ENCODE measurements at regions not wholly inside any gene's neighbourhood (a gene's known extent, or its start where the extent isn't known, plus 50 kb on each side); places are given as distances from the start of the nearest gene placed in this dataset.
"Not testable (repeated sequence)": the region's sequence is repeated elsewhere in the genome, so short reads cannot be mapped to it uniquely, and the experiment has no call there.

GRCh38 chr2:111559814-111560213 is 324.2 kb downstream of the ANAPC1 start:
- H3K9ac ChIP-seq (ENCODE audit: low read depth, low read length, poor library complexity, severe bottlenecking); H3K27me3 ChIP-seq (ENCODE audit: insufficient read depth, low read length, poor library complexity, severe bottlenecking); H3K9me2 ChIP-seq (replicated peaks; ENCODE audit: low read depth, low read length); H3K9me3 ChIP-seq (ENCODE audit: insufficient read depth, low read depth, low read length); H3K4me2 ChIP-seq (ENCODE audit: low read depth, low read length, poor library complexity, severe bottlenecking); H3F3A ChIP-seq (ENCODE audit: low read depth); H3K4me3 ChIP-seq (ENCODE audit: low read length, poor library complexity, severe bottlenecking); H3K4me1 ChIP-seq (ENCODE audit: insufficient read depth, low read length, poor library complexity, severe bottlenecking); H2AFZ ChIP-seq (ENCODE audit: low read length); H4K20me1 ChIP-seq (ENCODE audit: insufficient read depth, low read length, poor library complexity, severe bottlenecking); H3K79me2 ChIP-seq (ENCODE audit: insufficient read depth, low read length); H3K36me3 ChIP-seq (ENCODE audit: insufficient read depth, low read length): not testable (repeated sequence)

GRCh38 chr2:111566068-111566467 is 317.9 kb downstream of the ANAPC1 start:
- not testable (repeated sequence) for H2AFZ ChIP-seq (ENCODE audit: low read length); H3K4me3 ChIP-seq (ENCODE audit: low read length, poor library complexity, severe bottlenecking); H3K36me3 ChIP-seq (ENCODE audit: insufficient read depth, low read length); H3K9ac ChIP-seq (ENCODE audit: low read depth, low read length, poor library complexity, severe bottlenecking); H3K4me1 ChIP-seq (ENCODE audit: insufficient read depth, low read length, poor library complexity, severe bottlenecking); H3F3A ChIP-seq (ENCODE audit: low read depth); H3K9me3 ChIP-seq (ENCODE audit: insufficient read depth, low read depth, low read length); H3K79me2 ChIP-seq (ENCODE audit: insufficient read depth, low read length); H4K20me1 ChIP-seq (ENCODE audit: insufficient read depth, low read length, poor library complexity, severe bottlenecking); H3K27me3 ChIP-seq (ENCODE audit: insufficient read depth, low read length, poor library complexity, severe bottlenecking); H3K4me2 ChIP-seq (ENCODE audit: low read depth, low read length, poor library complexity, severe bottlenecking); H3K9me2 ChIP-seq (replicated peaks; ENCODE audit: low read depth, low read length)

GRCh38 chr2:111567233-111567632 is 316.8 kb downstream of the ANAPC1 start:
- H3K79me2 ChIP-seq (ENCODE audit: insufficient read depth, low read length); H3K27me3 ChIP-seq (ENCODE audit: insufficient read depth, low read length, poor library complexity, severe bottlenecking); H3F3A ChIP-seq (ENCODE audit: low read depth); H3K4me3 ChIP-seq (ENCODE audit: low read length, poor library complexity, severe bottlenecking); H3K4me2 ChIP-seq (ENCODE audit: low read depth, low read length, poor library complexity, severe bottlenecking); H3K9me3 ChIP-seq (ENCODE audit: insufficient read depth, low read depth, low read length); H3K4me1 ChIP-seq (ENCODE audit: insufficient read depth, low read length, poor library complexity, severe bottlenecking); H3K9ac ChIP-seq (ENCODE audit: low read depth, low read length, poor library complexity, severe bottlenecking); H3K9me2 ChIP-seq (replicated peaks; ENCODE audit: low read depth, low read length); H2AFZ ChIP-seq (ENCODE audit: low read length); H4K20me1 ChIP-seq (ENCODE audit: insufficient read depth, low read length, poor library complexity, severe bottlenecking); H3K36me3 ChIP-seq (ENCODE audit: insufficient read depth, low read length): not testable (repeated sequence)

- not testable (repeated sequence) for H3K9me2 ChIP-seq (replicated peaks; ENCODE audit: low read depth, low read length); H3K36me3 ChIP-seq (ENCODE audit: insufficient read depth, low read length); H2AFZ ChIP-seq (ENCODE audit: low read length); H3K79me2 ChIP-seq (ENCODE audit: insufficient read depth, low read length); H3K9me3 ChIP-seq (ENCODE audit: insufficient read depth, low read depth, low read length); H4K20me1 ChIP-seq (ENCODE audit: insufficient read depth, low read length, poor library complexity, severe bottlenecking); H3K9ac ChIP-seq (ENCODE audit: low read depth, low read length, poor library complexity, severe bottlenecking); H3K4me1 ChIP-seq (ENCODE audit: insufficient read depth, low read length, poor library complexity, severe bottlenecking); H3F3A ChIP-seq (ENCODE audit: low read depth); H3K4me2 ChIP-seq (ENCODE audit: low read depth, low read length, poor library complexity, severe bottlenecking); H3K4me3 ChIP-seq (ENCODE audit: low read length, poor library complexity, severe bottlenecking); H3K27me3 ChIP-seq (ENCODE audit: insufficient read depth, low read length, poor library complexity, severe bottlenecking)
Measured at GRCh38 chr2:111569356-111570199, 314.4 kb downstream of the ANAPC1 start.

GRCh38 chr2:111570300-111571114 is 313.5 kb downstream of the ANAPC1 start:
- not testable (repeated sequence) for H3K79me2 ChIP-seq (ENCODE audit: insufficient read depth, low read length); H3K36me3 ChIP-seq (ENCODE audit: insufficient read depth, low read length); H3K9ac ChIP-seq (ENCODE audit: low read depth, low read length, poor library complexity, severe bottlenecking); H3K9me2 ChIP-seq (replicated peaks; ENCODE audit: low read depth, low read length); H3K4me1 ChIP-seq (ENCODE audit: insufficient read depth, low read length, poor library complexity, severe bottlenecking); H3K4me3 ChIP-seq (ENCODE audit: low read length, poor library complexity, severe bottlenecking); H3K9me3 ChIP-seq (ENCODE audit: insufficient read depth, low read depth, low read length); H3K27me3 ChIP-seq (ENCODE audit: insufficient read depth, low read length, poor library complexity, severe bottlenecking); H3F3A ChIP-seq (ENCODE audit: low read depth); H4K20me1 ChIP-seq (ENCODE audit: insufficient read depth, low read length, poor library complexity, severe bottlenecking)
- Histone ChIP-seq H3K4me2 (ENCODE audit: low read depth, low read length, poor library complexity, severe bottlenecking) (peak overlapping the region; percentile 13), H2AFZ (ENCODE audit: low read length) (peak overlapping the region; percentile 51; the same call in 1 of the 2 replicates)

- not testable (repeated sequence) for H3F3A ChIP-seq (ENCODE audit: low read depth); H3K9me2 ChIP-seq (replicated peaks; ENCODE audit: low read depth, low read length); H3K9me3 ChIP-seq (ENCODE audit: insufficient read depth, low read depth, low read length); H3K4me1 ChIP-seq (ENCODE audit: insufficient read depth, low read length, poor library complexity, severe bottlenecking); H3K27me3 ChIP-seq (ENCODE audit: insufficient read depth, low read length, poor library complexity, severe bottlenecking); H3K79me2 ChIP-seq (ENCODE audit: insufficient read depth, low read length); H3K9ac ChIP-seq (ENCODE audit: low read depth, low read length, poor library complexity, severe bottlenecking); H2AFZ ChIP-seq (ENCODE audit: low read length); H4K20me1 ChIP-seq (ENCODE audit: insufficient read depth, low read length, poor library complexity, severe bottlenecking); H3K36me3 ChIP-seq (ENCODE audit: insufficient read depth, low read length); H3K4me2 ChIP-seq (ENCODE audit: low read depth, low read length, poor library complexity, severe bottlenecking); H3K4me3 ChIP-seq (ENCODE audit: low read length, poor library complexity, severe bottlenecking)
Measured at GRCh38 chr2:111574803-111575202, 309.2 kb downstream of the ANAPC1 start.

GRCh38 chr2:111577154-111577885 is 306.7 kb downstream of the ANAPC1 start:
- H3K9ac ChIP-seq (ENCODE audit: low read depth, low read length, poor library complexity, severe bottlenecking): not testable (repeated sequence)

More at GRCh38 chr2:111577154-111577885, 306.7 kb downstream of the ANAPC1 start:
- not testable (repeated sequence) for H3K27me3 ChIP-seq (ENCODE audit: insufficient read depth, low read length, poor library complexity, severe bottlenecking); H2AFZ ChIP-seq (ENCODE audit: low read length); H3K9me2 ChIP-seq (replicated peaks; ENCODE audit: low read depth, low read length); H4K20me1 ChIP-seq (ENCODE audit: insufficient read depth, low read length, poor library complexity, severe bottlenecking); H3K9me3 ChIP-seq (ENCODE audit: insufficient read depth, low read depth, low read length); H3K4me1 ChIP-seq (ENCODE audit: insufficient read depth, low read length, poor library complexity, severe bottlenecking); H3F3A ChIP-seq (ENCODE audit: low read depth); H3K36me3 ChIP-seq (ENCODE audit: insufficient read depth, low read length); H3K4me2 ChIP-seq (ENCODE audit: low read depth, low read length, poor library complexity, severe bottlenecking); H3K79me2 ChIP-seq (ENCODE audit: insufficient read depth, low read length); H3K4me3 ChIP-seq (ENCODE audit: low read length, poor library complexity, severe bottlenecking)
